Right lobe of liver (tissue), 6 donors: ENCODE measurements at regions not wholly inside any gene's neighbourhood (a gene's known extent, or its start where the extent isn't known, plus 50 kb on each side); places are given as distances from the start of the nearest gene placed in this dataset.
A peak's percentile ranks its signal among the peaks of the same experiment; 100 is the strongest.

Source experiments
- ATAC-seq, 4 donors: fragments of 200-7000 bp; cut with Tn5 transposase; one replicate each; pipeline ENCODE4 v1.9.1; 2020; ENCODE audit warnings: mild to moderate bottlenecking in 4 of 4, moderate library complexity in 4 of 4
- DNase-seq, 3 donors: peaks; one replicate each; pipeline ENCODE4 v3.0.0-alpha.2; 2020
- H3K27ac ChIP-seq, 3 donors: fragments of 200-600 bp; one replicate each; pipeline ENCODE4 v1.8.0; 2022
- H3K27me3 ChIP-seq, 2 donors: fragments of 200-600 bp; one replicate each; pipeline ENCODE4 v1.8.0; 2022
- H3K36me3 ChIP-seq, 4 donors: fragments of 200-600 bp; sonication (generic) in 1 of 4; one replicate each; pipeline versions ENCODE4 v1.5.1 to v1.8.0; 2017 to 2022; ENCODE audit warnings: control low read depth in 1 of 4
- H3K4me1 ChIP-seq, 4 donors: fragments of 200-600 bp; sonication (generic) in 1 of 4; one replicate each; pipeline versions ENCODE4 v1.5.1 to v1.8.0; 2017 to 2022; ENCODE audit warnings: control low read depth in 1 of 4
- H3K4me3 ChIP-seq, 3 donors: fragments of 200-600 bp; one replicate each; pipeline ENCODE4 v1.8.0; 2022
- H3K9me3 ChIP-seq, 4 donors: fragments of 200-600 bp; sonication (generic) in 1 of 4; one replicate each; pipeline versions ENCODE4 v1.5.1 to v1.8.0; 2017 to 2022; ENCODE audit warnings: control low read depth in 1 of 4
- CTCF ChIP-seq, 4 donors: fragments of 200-600 bp in 3 of 4; fragments of 450-650 bp in 1 of 4; IDR thresholded peaks; one replicate each; pipeline versions ENCODE4 v1.5.1 to v1.8.0; 2016 to 2022; ENCODE audit warnings: antibody characterized with exemption in 4 of 4, mild to moderate bottlenecking in 2 of 4
- POLR2A ChIP-seq: fragments of 450-650 bp; IDR thresholded peaks from one replicate; pipeline ENCODE4 v1.6.1; 2017; ENCODE audit warnings: antibody characterized with exemption, mild to moderate bottlenecking
- WGBS: methylation state at CpG from one replicate; pipeline ENCODE4 v1.1.6; 2018; ENCODE audit warnings: low coverage, low lambda C conversion rate; ENCODE audit not compliant: insufficient coverage; ENCODE audit errors: missing lambda C conversion rate; 5-methylcytosine and 5-hydroxymethylcytosine counted together
- intact Hi-C, 2 donors: fragments of 100-400 bp; cut with DNase I; formaldehyde crosslinking; loops; one replicate each; pipeline versions ENCODE4 v1.11.2 to v1.14.1; 2022
- donor health status: DM: no; HTN: yes; CAD: no.
- donor health status: DM: no; HTN: no; CAD: no.
- donor health status: DM: no; HTN: no; CAD: no.
- donor health status: DM: no; HTN: yes; CAD: no.
- donor health status: DM: no; HTN: yes; CAD: no.

DNA sequence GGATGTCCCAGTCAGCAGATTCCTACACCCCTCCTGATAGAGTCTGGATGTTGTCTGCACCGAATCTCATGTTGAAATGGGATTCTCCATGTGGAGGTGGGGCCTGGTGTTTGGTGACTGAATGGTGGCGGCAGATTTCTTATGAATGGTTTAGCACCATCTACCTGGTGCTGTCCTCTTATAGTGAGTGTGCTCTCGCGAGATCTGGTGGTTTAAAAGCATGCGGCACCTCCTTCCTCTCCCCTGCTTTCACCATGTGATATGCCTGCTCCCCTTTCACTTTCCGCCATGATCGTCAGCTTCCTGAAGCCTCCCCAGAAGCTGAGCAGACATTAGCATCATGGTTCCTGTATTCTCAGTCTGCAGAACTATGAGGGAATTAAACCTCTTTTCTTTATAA lies 135.2 kb upstream of the SLC6A11 start:
- DNase-seq, result no peak
- TF ChIP-seq POLR2A, result no peak

DNA sequence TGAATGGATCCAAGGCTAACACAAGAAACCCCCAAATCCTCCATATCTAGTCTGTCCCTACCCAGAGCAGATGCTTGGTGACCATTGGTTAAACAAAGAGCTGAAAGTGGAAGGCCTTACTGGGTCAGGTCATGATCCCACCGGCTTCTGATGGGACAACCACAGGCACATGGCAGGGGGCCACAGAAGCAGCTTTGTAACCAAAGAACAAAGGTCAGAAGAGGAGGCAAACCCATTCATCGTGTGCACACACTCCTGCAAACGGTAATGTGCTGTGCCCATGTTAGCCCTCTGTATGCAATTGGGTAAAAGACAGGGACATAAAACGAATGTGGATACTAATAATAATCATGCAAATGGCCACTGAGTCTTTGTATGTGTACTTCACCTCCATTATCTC lies 133.3 kb upstream of the SLC6A11 start:
- no peaks in the 10 kb centered on the region for H3K27me3 ChIP-seq
- H3K27ac ChIP-seq, result no peak overlapping the region
- DNase-seq (peak; percentile 53 to 83 (median 67)), ATAC-seq (peak; percentile 83 to 97 (median 90))
- no peak overlapping the region for H3K4me3 ChIP-seq
- H3K36me3 ChIP-seq, result no peaks in the 10 kb centered on the region
- WGBS, result 10% methylated on average over 4 of the region's 4 CpGs
- no peak for TF ChIP-seq POLR2A
- TF ChIP-seq CTCF (IDR thresholded peaks at IDR 0.05), result no peak
- intact Hi-C loops, result no loop called here
- no peaks in the 10 kb centered on the region for H3K9me3 ChIP-seq
- peaks cover 0 to 11% (median 0%) of the 10 kb centered on the region in 4 donors for H3K4me1 ChIP-seq

More for the DNA sequence above, 135.2 kb upstream of the SLC6A11 start:
- no peaks in the 10 kb centered on the region for H3K27me3 ChIP-seq
- H3K9me3 ChIP-seq, result no peaks in the 10 kb centered on the region
- H3K36me3 ChIP-seq, result no peaks in the 10 kb centered on the region
- intact Hi-C loops, result no loop called here
- H3K4me1 ChIP-seq, result peaks cover 0 to 11% (median 0%) of the 10 kb centered on the region in 4 donors
- no peak overlapping the region for H3K4me3 ChIP-seq
- 88% methylated on average over 5 of the region's 7 CpGs for WGBS
- no peak overlapping the region for H3K27ac ChIP-seq
- ATAC-seq, result no peak

DNA sequence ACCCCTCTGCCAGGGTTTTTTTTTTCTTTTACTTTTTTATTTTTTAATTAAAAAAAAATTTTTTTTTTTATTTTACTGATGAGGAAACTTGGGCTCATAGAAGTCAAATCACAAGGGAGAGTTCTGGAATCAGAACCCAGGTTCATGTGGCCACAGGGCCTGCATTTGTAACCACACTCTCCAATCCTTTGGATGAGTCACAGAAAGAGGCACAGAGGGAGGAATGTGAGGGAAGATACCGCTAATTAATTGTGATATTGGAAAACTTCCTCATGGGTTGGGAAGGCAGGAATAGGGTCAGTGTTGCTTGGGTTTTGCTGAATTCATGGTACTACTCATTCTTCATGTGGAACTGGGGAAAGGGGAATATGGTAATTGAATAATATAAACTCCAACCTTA lies 132.9 kb upstream of the SLC6A11 start:
- Histone ChIP-seq H3K4me3 (no peak overlapping the region), H3K27me3 (no peaks in the 10 kb centered on the region), H3K9me3 (no peaks in the 10 kb centered on the region), H3K27ac (no peak overlapping the region), H3K36me3 (no peaks in the 10 kb centered on the region), H3K4me1 (peaks cover 0 to 11% (median 0%) of the 10 kb centered on the region in 4 donors)
- DNase-seq (no peak), ATAC-seq (peak in 1 of 4 donors; percentile 57)
- TF ChIP-seq CTCF (IDR thresholded peaks at IDR 0.05) (no peak), POLR2A (no peak)
- intact Hi-C loops, result no loop called here
- WGBS, result 57% methylated on average over 1 of the region's 1 CpG

DNA sequence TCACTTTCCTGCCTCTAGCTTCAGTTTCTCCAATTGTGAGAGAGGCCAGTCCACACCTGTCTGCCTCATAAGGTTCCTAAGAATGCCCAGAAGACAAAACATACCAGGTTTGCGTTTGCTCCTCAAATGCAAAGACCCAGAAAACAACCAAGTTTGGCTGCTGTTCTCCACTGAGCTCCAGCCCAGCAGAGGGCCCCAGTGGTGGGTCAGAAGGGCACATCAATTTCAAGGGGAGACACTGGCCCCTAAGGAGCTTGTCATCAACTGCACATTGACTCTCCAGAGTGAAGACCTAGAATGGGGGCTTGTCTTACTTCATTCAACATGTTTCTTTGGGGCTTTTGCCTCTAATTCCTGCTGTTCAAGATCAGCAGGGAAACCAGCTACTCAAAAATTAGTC lies 127.9 kb upstream of the SLC6A11 start:
- no peaks in the 10 kb centered on the region for H3K9me3 ChIP-seq
- H3K27me3 ChIP-seq, result no peaks in the 10 kb centered on the region
- H3K36me3 ChIP-seq, result no peaks in the 10 kb centered on the region
- DNase-seq (no peak), ATAC-seq (no peak)
- WGBS, result 80% methylated on average over 1 of the region's 1 CpG
- peaks cover 0 to 21% (median 9%) of the 10 kb centered on the region in 4 donors for H3K4me1 ChIP-seq
- H3K4me3 ChIP-seq, result no peak overlapping the region
- intact Hi-C loops, result no loop called here
- TF ChIP-seq CTCF (IDR thresholded peaks at IDR 0.05) (no peak), POLR2A (no peak)
- no peak overlapping the region for H3K27ac ChIP-seq

DNA sequence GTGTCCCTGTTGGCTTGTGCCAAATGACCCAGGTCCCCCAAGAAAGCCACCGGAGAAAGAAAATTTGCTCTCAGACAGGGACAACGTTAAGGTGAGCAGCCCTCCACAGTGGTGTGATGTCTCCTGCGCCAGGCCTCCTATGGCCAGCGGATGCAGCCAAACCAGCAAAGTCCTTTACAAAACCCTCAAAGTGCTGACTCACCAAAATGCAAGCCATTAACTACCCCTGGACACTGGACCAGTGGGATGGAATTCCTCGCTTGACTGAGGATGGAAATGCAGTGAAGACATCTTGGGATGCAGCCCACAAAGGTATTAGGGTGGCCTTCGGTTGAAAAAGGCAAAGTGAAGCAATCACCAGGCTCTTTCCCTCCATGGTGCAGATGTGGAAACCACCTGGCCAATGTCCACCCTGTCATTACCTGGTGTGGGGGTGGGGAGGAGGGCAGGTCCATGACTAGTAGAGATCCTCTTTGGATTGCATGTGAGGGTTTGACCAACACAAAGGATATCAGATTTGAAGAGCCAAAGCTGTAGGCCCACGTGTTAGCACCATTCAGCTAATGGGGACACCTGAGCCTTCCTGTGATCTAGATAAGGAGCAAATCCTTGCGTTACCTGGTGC lies 127.4 kb upstream of the SLC6A11 start:
- TF ChIP-seq CTCF (IDR thresholded peaks at IDR 0.05) (no peak), POLR2A (no peak)
- ATAC-seq, result peak; percentile 78 to 91 (median 86)
- H3K4me1 ChIP-seq, result peaks cover 0 to 21% (median 8%) of the 10 kb centered on the region in 4 donors
- H3K27ac ChIP-seq, result no peak overlapping the region
- H3K27me3 ChIP-seq, result no peaks in the 10 kb centered on the region
- H3K36me3 ChIP-seq, result no peaks in the 10 kb centered on the region
- WGBS, result 44% methylated on average over 4 of the region's 8 CpGs
- no peak overlapping the region for H3K4me3 ChIP-seq
- intact Hi-C loops, result no loop called here
- DNase-seq, result peak; percentile 67 to 84 (median 73)
- H3K9me3 ChIP-seq, result no peaks in the 10 kb centered on the region
